ENCODE measurements at regions not wholly inside any gene's neighbourhood (a gene's known extent, or its start where the extent isn't known, plus 50 kb on each side); places are given as distances from the start of the nearest gene placed in this dataset.

DNA sequence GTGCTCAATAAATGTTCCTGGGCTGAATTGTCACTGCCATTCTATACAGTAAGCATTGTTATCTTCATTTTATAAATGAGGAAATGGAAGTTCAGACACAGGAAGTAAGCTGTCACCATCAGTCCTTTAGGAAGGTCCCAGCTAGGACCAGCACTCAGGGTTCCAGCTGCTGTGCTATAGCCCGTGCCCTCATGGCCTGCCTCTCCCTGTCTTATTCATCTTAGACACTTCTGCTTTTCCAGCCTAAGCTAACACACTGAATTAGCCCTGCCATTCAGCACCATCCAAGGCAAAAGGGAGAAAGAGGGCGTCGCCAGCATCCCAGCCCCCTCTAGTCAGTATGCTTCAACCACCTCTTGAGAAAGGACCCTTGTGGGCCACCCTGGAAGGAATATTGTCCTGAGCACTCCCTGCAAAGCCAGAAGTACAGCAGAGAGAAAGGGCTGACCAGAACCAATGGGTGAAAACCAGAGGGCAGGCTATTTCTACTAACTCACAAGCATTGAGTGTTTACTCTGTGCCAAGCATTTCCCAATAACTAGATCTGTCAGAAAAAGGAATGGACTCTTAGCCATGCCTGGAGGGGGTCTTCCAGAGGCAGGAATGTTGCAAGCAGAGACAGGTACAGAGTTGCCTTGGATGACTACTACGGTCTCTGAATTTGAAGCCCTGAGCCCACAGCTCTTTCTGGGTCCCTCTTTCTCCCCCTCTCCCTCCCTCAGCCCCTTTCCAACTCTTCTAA, 77.9 kb upstream of the NFIA start:
- H3K9ac ChIP-seq (ENCODE audit: low read length) = no peak overlapping the region
- no peak overlapping the region for H2AFZ ChIP-seq (ENCODE audit: low read depth, low read length)
- H3K9me2 ChIP-seq (ENCODE audit: insufficient read depth, low read length) = no peaks in the 10 kb centered on the region
- H3K9me3 ChIP-seq (ENCODE audit: low read length) = no peaks in the 10 kb centered on the region
- no peaks in the 10 kb centered on the region for H3F3A ChIP-seq (ENCODE audit: insufficient read depth, low read length, poor library complexity, severe bottlenecking)
- TF ChIP-seq EZH2 (IDR thresholded peaks at IDR 0.05; ENCODE audit: borderline replicate concordance, insufficient read depth, low read length, poor library complexity, severe bottlenecking) = no peak
- TF ChIP-seq RAD21 (conservative IDR thresholded peaks at IDR 0.05) = no peak
- no peak overlapping the region for H3K27ac ChIP-seq (ENCODE audit: low read length)
- H4K20me1 ChIP-seq (ENCODE audit: insufficient read depth) = no peaks in the 10 kb centered on the region
- no peaks in the 10 kb centered on the region for H3K79me2 ChIP-seq (replicated peaks; ENCODE audit: insufficient read depth, low read length)
- no peaks in the 10 kb centered on the region for H3K27me3 ChIP-seq (ENCODE audit: insufficient read depth, low read depth, low read length)
- H3K4me3 ChIP-seq (ENCODE audit: low read length) = no peak overlapping the region
- no peaks in the 10 kb centered on the region for H3K36me3 ChIP-seq (ENCODE audit: insufficient read depth, low read length)
- H3K4me2 ChIP-seq (ENCODE audit: low read length) = no peak overlapping the region

GRCh38 chr1:61000327-61000726, 82.0 kb upstream of the NFIA start:
- H4K20me1 ChIP-seq (ENCODE audit: insufficient read depth) = no peaks in the 10 kb centered on the region
- no peak overlapping the region for H3K4me2 ChIP-seq (ENCODE audit: low read length)
- no peaks in the 10 kb centered on the region for H3K9me2 ChIP-seq (ENCODE audit: insufficient read depth, low read length)
- H3K9ac ChIP-seq (ENCODE audit: low read length) = no peak overlapping the region
- no peaks in the 10 kb centered on the region for H3F3A ChIP-seq (ENCODE audit: insufficient read depth, low read length, poor library complexity, severe bottlenecking)
- no peaks in the 10 kb centered on the region for H3K79me2 ChIP-seq (replicated peaks; ENCODE audit: insufficient read depth, low read length)
- no peaks in the 10 kb centered on the region for H3K27me3 ChIP-seq (ENCODE audit: insufficient read depth, low read depth, low read length)
- TF ChIP-seq EZH2 (IDR thresholded peaks at IDR 0.05; ENCODE audit: borderline replicate concordance, insufficient read depth, low read length, poor library complexity, severe bottlenecking) = no peak
- TF ChIP-seq EP300 (conservative IDR thresholded peaks at IDR 0.05; ENCODE audit: poor library complexity, severe bottlenecking) = peak; percentile 86
- TF ChIP-seq POLR2AphosphoS5 (IDR thresholded peaks at IDR 0.05) = peak; percentile 16
- H2AFZ ChIP-seq (ENCODE audit: low read depth, low read length) = no peak overlapping the region
- peak overlapping the region; percentile 29 for H3K4me3 ChIP-seq (ENCODE audit: low read length)
- H3K9me3 ChIP-seq (ENCODE audit: low read length) = no peaks in the 10 kb centered on the region
- H3K27ac ChIP-seq (ENCODE audit: low read length) = peak overlapping the region; percentile 44
- no peaks in the 10 kb centered on the region for H3K36me3 ChIP-seq (ENCODE audit: insufficient read depth, low read length)

GRCh38 chr1:60998786-60999185, 83.6 kb upstream of the NFIA start:
- H3K9ac ChIP-seq (ENCODE audit: low read length) = no peak overlapping the region
- no peak overlapping the region for H3K4me3 ChIP-seq (ENCODE audit: low read length)
- H3K9me3 ChIP-seq (ENCODE audit: low read length) = no peaks in the 10 kb centered on the region
- no peaks in the 10 kb centered on the region for H3K27me3 ChIP-seq (ENCODE audit: insufficient read depth, low read depth, low read length)
- H2AFZ ChIP-seq (ENCODE audit: low read depth, low read length) = no peak overlapping the region
- no peaks in the 10 kb centered on the region for H3F3A ChIP-seq (ENCODE audit: insufficient read depth, low read length, poor library complexity, severe bottlenecking)
- no peaks in the 10 kb centered on the region for H3K36me3 ChIP-seq (ENCODE audit: insufficient read depth, low read length)
- no peak overlapping the region for H3K27ac ChIP-seq (ENCODE audit: low read length)
- H3K4me2 ChIP-seq (ENCODE audit: low read length) = no peak overlapping the region
- H4K20me1 ChIP-seq (ENCODE audit: insufficient read depth) = no peaks in the 10 kb centered on the region
- no peaks in the 10 kb centered on the region for H3K79me2 ChIP-seq (replicated peaks; ENCODE audit: insufficient read depth, low read length)
- TF ChIP-seq SMC3 (conservative IDR thresholded peaks at IDR 0.05; ENCODE audit: poor library complexity) (no peak), EZH2 (IDR thresholded peaks at IDR 0.05; ENCODE audit: borderline replicate concordance, insufficient read depth, low read length, poor library complexity, severe bottlenecking) (no peak), EP300 (conservative IDR thresholded peaks at IDR 0.05; ENCODE audit: poor library complexity, severe bottlenecking) (no peak), POLR2AphosphoS5 (IDR thresholded peaks at IDR 0.05) (no peak), RAD21 (conservative IDR thresholded peaks at IDR 0.05) (no peak), TAF1 (IDR thresholded peaks at IDR 0.05; ENCODE audit: low read depth) (no peak), CTCF (IDR thresholded peaks at IDR 0.05; ENCODE audit: poor library complexity, severe bottlenecking) (no peak), MXI1 (conservative IDR thresholded peaks at IDR 0.05; ENCODE audit: poor library complexity, severe bottlenecking) (no peak)
- TF ChIP-seq, protein P1, sequence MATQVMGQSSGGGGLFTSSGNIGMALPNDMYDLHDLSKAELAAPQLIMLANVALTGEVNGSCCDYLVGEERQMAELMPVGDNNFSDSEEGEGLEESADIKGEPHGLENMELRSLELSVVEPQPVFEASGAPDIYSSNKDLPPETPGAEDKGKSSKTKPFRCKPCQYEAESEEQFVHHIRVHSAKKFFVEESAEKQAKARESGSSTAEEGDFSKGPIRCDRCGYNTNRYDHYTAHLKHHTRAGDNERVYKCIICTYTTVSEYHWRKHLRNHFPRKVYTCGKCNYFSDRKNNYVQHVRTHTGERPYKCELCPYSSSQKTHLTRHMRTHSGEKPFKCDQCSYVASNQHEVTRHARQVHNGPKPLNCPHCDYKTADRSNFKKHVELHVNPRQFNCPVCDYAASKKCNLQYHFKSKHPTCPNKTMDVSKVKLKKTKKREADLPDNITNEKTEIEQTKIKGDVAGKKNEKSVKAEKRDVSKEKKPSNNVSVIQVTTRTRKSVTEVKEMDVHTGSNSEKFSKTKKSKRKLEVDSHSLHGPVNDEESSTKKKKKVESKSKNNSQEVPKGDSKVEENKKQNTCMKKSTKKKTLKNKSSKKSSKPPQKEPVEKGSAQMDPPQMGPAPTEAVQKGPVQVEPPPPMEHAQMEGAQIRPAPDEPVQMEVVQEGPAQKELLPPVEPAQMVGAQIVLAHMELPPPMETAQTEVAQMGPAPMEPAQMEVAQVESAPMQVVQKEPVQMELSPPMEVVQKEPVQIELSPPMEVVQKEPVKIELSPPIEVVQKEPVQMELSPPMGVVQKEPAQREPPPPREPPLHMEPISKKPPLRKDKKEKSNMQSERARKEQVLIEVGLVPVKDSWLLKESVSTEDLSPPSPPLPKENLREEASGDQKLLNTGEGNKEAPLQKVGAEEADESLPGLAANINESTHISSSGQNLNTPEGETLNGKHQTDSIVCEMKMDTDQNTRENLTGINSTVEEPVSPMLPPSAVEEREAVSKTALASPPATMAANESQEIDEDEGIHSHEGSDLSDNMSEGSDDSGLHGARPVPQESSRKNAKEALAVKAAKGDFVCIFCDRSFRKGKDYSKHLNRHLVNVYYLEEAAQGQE (IDR thresholded peaks at IDR 0.05; ENCODE audit: borderline replicate concordance) = no peak
- no peaks in the 10 kb centered on the region for H3K9me2 ChIP-seq (ENCODE audit: insufficient read depth, low read length)
